22Rv1 (cell line): ENCODE measurements at regions not wholly inside any gene's neighbourhood (a gene's known extent, or its start where the extent isn't known, plus 50 kb on each side); places are given as distances from the start of the nearest gene placed in this dataset.

Experiments used
- ZFX ChIP-seq: fragments of 450-650 bp; IDR thresholded peaks from 2 replicates; pipeline ENCODE4 v1.6.1; 2017; ENCODE audit warnings: antibody characterized with exemption, borderline replicate concordance
- TF ChIP-seq, protein P1 (sequence below): fragments of 450-650 bp; IDR thresholded peaks from 2 replicates; pipeline ENCODE4 v1.5.1; 2017; ENCODE audit warnings: mild to moderate bottlenecking

- TF ChIP-seq, protein P1, sequence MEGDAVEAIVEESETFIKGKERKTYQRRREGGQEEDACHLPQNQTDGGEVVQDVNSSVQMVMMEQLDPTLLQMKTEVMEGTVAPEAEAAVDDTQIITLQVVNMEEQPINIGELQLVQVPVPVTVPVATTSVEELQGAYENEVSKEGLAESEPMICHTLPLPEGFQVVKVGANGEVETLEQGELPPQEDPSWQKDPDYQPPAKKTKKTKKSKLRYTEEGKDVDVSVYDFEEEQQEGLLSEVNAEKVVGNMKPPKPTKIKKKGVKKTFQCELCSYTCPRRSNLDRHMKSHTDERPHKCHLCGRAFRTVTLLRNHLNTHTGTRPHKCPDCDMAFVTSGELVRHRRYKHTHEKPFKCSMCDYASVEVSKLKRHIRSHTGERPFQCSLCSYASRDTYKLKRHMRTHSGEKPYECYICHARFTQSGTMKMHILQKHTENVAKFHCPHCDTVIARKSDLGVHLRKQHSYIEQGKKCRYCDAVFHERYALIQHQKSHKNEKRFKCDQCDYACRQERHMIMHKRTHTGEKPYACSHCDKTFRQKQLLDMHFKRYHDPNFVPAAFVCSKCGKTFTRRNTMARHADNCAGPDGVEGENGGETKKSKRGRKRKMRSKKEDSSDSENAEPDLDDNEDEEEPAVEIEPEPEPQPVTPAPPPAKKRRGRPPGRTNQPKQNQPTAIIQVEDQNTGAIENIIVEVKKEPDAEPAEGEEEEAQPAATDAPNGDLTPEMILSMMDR, result no peak
- no peak for TF ChIP-seq ZFX
Observed at GRCh38 chr21:20883408-20883800, 114.8 kb upstream of the NCAM2 start.
